ENCODE measurements at regions not wholly inside any gene's neighbourhood (a gene's known extent, or its start where the extent isn't known, plus 50 kb on each side); places are given as distances from the start of the nearest gene placed in this dataset.
"Not testable (repeated sequence)": the region's sequence is repeated elsewhere in the genome, so short reads cannot be mapped to it uniquely, and the experiment has no call there.

DNA sequence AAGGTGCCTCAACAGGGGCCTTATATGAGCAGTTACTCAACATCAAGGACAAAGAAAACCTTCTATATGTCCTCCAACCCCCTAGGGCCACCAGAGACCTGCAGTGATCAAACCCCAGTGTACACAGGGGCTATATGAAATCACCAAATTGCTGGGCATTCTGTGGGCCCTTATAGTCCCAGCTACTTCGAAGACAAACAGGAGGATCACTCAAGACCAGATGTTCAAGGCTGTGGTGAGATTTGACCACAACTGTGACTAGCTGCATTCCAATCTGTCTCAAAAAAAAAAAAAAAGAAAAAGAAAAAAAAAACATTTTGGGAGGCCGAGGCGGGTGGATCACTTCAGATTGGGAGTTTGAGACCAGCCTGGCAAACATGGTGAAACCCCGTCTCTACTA, 51.0 kb upstream of the PRB2 start:
- Histone ChIP-seq H3K9me3 (ENCODE audit: low read length) (no peaks in the 10 kb centered on the region), H3K4me3 (ENCODE audit: low read length) (no peak overlapping the region), H2AFZ (ENCODE audit: low read depth, low read length) (no peak overlapping the region), H3K36me3 (ENCODE audit: insufficient read depth, low read length) (no peaks in the 10 kb centered on the region), H3K4me1 (ENCODE audit: insufficient read depth, low read length) (no peaks in the 10 kb centered on the region), H3K27me3 (ENCODE audit: insufficient read depth, low read length) (peaks cover 2% of the 10 kb centered on the region)

DNA sequence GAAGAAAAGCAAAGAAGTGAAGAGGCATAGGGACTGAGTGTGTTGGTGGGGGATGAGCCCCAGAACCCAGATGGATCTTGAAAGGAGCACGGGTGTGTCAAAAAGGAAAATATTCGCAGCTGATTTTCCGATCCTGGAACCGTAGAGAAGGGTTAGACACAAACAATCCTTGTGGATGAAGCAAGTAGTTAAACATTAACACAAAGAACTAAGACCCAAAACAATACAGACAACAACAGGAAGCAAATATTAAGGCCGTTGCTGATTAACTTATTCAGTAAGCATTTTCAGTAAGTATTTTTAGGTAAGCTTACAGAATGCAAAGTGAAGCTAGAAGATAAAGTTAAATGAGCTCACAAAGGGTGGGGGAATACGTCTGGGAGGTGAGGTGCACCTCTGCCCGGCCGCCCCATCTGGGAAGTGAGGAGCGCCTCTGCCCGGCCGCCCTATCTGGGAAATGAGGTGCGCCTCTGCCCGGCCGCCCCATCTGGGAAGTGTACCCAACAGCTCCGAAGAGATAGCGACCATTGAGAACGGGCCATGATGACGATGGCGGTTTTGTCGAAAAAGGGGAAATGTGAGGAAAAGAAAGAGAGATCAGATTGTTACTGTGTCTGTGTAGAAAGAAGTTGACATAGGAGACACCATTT, 62.8 kb upstream of the PRB2 start:
- Histone ChIP-seq H3K9me3 (ENCODE audit: low read length) (no peaks in the 10 kb centered on the region), H3K4me1 (ENCODE audit: insufficient read depth, low read length) (no peaks in the 10 kb centered on the region), H2AFZ (ENCODE audit: low read depth, low read length) (no peak overlapping the region), H3K27me3 (ENCODE audit: insufficient read depth, low read length) (no peaks in the 10 kb centered on the region), H3K4me3 (ENCODE audit: low read length) (no peak overlapping the region), H3K36me3 (ENCODE audit: insufficient read depth, low read length) (no peaks in the 10 kb centered on the region)

DNA sequence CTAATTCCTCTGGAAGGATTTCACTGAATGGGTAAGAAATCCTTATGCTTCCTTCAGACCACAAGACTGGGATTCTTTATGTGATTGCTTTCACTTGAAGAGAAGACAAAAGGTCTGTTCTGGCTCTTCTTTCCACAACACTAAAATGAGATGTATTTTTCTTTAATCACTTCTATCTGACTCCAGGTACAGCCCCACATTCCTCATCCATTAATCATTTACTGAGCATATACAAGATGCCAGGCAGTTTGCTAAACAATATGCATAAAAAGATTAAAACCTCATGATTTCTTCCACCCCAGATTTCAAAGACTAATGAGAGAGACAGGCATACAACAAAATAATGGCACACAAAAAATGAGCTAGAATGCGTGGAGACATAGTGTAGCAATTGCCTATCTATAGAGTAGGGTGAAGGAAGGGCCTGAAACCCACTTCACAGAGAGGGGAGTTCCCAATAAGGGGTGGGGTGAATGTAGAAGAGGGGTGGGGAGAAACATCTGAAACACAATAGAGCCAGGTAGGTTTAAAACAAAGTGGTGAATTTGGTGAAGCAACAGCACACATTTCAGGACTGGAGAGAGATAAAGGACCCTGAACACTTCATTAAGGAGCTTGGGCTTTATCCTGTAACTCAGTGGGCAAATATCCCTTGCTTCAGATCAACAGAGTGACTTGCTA, 65.1 kb upstream of the PRB2 start:
- no peak overlapping the region for H2AFZ ChIP-seq (ENCODE audit: low read depth, low read length)
- H3K4me1 ChIP-seq (ENCODE audit: insufficient read depth, low read length): no peaks in the 10 kb centered on the region
- no peaks in the 10 kb centered on the region for H3K36me3 ChIP-seq (ENCODE audit: insufficient read depth, low read length)
- no peaks in the 10 kb centered on the region for H3K27me3 ChIP-seq (ENCODE audit: insufficient read depth, low read length)
- no peaks in the 10 kb centered on the region for H3K9me3 ChIP-seq (ENCODE audit: low read length)
- H3K4me3 ChIP-seq (ENCODE audit: low read length): no peak overlapping the region

DNA sequence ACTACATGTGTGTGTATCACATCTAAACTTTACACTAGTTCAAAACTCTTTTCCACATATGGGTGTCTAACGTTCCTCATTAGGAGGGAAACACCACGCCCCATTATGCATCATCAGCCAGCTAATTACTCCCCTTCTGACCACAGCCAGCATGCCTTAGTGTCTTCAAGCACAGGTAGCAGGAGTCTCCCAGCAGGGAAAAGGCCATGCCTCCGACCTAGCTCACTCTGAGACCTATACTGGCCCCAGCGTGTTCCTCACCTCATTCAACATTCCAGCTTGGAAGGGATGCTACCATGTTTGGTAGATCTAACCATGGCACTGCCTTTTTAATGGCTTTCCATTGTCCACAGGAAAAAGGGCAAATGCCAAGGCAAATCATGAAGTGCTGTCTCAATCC, 66.1 kb upstream of the PRB2 start:
- Histone ChIP-seq H2AFZ (ENCODE audit: low read depth, low read length) (no peak overlapping the region), H3K4me3 (ENCODE audit: low read length) (no peak overlapping the region), H3K4me1 (ENCODE audit: insufficient read depth, low read length) (no peaks in the 10 kb centered on the region), H3K36me3 (ENCODE audit: insufficient read depth, low read length) (no peaks in the 10 kb centered on the region), H3K9me3 (ENCODE audit: low read length) (no peaks in the 10 kb centered on the region), H3K27me3 (ENCODE audit: insufficient read depth, low read length) (no peaks in the 10 kb centered on the region)

DNA sequence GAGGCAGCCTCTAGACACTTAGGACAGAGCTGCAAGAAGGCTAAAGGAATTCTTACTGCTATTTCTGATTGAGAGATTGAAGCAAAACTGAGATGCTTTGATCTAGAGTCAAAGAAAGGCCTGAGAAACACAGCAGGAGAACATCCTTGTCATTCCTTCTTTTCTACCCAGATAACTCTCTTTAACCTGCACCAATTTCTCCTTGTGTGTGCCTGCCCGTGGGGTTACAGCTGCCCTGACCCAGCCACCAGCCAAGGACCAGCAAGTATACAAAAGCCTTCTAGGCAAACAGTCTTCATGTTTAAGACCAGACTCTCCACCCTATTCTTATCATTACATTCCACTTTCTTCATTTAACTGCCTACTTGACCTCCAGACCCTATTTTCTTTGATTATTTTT, 81.7 kb upstream of the PRB2 start:
- Histone ChIP-seq H3K4me3 (ENCODE audit: low read length) (no peak overlapping the region), H3K27me3 (ENCODE audit: insufficient read depth, low read length) (no peaks in the 10 kb centered on the region), H2AFZ (ENCODE audit: low read depth, low read length) (no peak overlapping the region), H3K4me1 (ENCODE audit: insufficient read depth, low read length) (no peaks in the 10 kb centered on the region), H3K36me3 (ENCODE audit: insufficient read depth, low read length) (no peaks in the 10 kb centered on the region), H3K9me3 (ENCODE audit: low read length) (no peaks in the 10 kb centered on the region)

DNA sequence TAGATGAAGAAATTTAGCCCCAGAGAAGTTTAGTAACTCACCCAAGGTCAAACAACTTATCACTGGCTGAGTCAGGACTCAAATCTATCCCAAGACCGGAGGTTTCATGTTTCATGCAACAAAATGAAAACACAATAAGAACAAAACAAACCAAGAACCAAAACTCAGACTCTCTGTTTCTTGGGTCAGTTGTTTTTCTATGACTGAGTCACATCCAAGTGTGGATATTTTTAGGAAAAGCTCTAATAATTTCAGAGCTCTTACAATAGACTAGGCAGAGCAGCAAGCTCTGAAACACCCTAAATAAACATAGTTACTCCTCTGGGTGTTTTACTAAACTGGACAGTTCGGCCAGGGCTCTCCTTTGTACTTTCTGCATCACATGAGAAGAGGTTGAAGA, 87.6 kb upstream of the PRB2 start:
- Histone ChIP-seq H3K36me3 (ENCODE audit: insufficient read depth, low read length) (no peaks in the 10 kb centered on the region), H3K9me3 (ENCODE audit: low read length) (no peaks in the 10 kb centered on the region), H3K27me3 (ENCODE audit: insufficient read depth, low read length) (no peaks in the 10 kb centered on the region), H3K4me1 (ENCODE audit: insufficient read depth, low read length) (no peaks in the 10 kb centered on the region), H2AFZ (ENCODE audit: low read depth, low read length) (no peak overlapping the region), H3K4me3 (ENCODE audit: low read length) (no peak overlapping the region)

DNA sequence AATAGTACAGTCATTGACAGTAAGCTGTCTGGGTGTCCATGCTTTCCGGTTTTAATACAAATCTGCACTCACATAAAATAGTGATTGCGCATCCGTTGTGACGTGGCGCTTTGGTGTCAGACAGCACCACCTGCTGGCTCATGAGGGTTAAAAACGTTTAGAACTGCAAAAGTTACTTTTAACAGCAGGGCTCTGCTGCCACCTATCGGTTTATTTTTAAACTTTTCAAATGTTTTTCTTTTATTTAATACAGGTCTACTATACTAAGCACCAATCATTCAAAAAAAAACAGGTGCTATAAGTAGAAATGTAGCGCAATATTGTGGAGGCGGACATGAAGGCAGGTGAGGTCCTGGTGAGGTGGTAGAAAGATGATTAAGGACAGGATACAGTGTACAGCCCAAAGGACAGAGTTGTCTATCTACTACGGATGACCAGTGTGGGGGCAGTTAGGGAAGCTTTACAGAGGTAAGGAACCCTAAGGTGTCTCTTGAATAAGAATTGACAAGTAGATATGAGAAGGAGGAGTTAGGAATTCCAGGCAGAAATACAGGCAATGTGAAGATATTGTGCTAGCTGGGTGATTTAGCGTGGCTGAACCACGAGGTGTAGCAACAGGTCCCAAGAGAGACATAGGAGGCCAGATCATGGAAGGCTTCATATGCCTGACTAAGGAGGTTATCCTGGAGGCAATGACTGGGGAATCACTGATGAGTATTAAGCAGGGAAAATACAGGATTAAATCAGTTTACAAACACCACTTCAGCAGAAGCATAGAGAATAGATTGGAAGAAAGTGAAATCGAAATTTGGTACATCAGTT, 91.5 kb upstream of the PRB2 start:
- no peaks in the 10 kb centered on the region for H3K27me3 ChIP-seq (ENCODE audit: insufficient read depth, low read length)
- no peaks in the 10 kb centered on the region for H3K4me1 ChIP-seq (ENCODE audit: insufficient read depth, low read length)
- H3K36me3 ChIP-seq (ENCODE audit: insufficient read depth, low read length): no peaks in the 10 kb centered on the region
- no peak overlapping the region for H3K4me3 ChIP-seq (ENCODE audit: low read length)
- no peak overlapping the region for H2AFZ ChIP-seq (ENCODE audit: low read depth, low read length)
- no peaks in the 10 kb centered on the region for H3K9me3 ChIP-seq (ENCODE audit: low read length)

DNA sequence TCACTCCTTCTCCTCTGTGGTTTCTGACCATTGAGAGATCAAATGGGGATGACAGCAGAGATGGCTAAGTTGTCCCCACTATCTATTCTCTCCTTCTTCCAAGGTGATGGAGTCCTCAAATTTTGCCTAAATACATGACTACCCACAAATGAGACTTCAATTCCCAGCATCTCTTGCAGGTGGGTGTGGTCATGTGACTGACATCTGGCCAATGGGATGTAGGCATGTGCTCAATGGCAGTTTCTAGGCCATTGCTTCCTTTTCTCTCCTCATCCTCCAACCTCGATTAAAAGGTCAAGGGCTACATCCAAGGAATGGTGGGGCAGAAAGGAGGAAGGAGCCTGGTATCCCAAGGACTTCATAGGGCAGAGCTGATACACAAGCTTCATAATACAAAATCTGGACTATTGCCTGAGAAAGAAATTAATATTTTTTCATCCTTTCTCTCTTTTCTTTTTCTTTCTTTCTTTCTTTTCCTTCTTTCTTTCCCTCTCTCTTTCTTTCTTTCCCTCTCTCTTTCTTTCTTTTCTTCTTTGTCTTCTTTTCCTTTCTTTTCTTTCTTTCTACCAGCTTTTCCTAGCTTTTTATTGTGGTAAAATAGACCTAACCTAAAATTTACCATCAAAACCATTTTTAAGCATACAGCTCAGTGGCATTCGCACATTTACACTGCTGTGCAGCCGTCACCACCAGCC, 100.9 kb upstream of the PRB2 start:
- no peaks in the 10 kb centered on the region for H3K36me3 ChIP-seq (ENCODE audit: insufficient read depth, low read length)
- H3K4me1 ChIP-seq (ENCODE audit: insufficient read depth, low read length): no peaks in the 10 kb centered on the region
- no peaks in the 10 kb centered on the region for H3K9me3 ChIP-seq (ENCODE audit: low read length)
- H2AFZ ChIP-seq (ENCODE audit: low read depth, low read length): no peak overlapping the region
- no peak overlapping the region for H3K4me3 ChIP-seq (ENCODE audit: low read length)
- H3K27me3 ChIP-seq (ENCODE audit: insufficient read depth, low read length): peaks cover 3% of the 10 kb centered on the region

DNA sequence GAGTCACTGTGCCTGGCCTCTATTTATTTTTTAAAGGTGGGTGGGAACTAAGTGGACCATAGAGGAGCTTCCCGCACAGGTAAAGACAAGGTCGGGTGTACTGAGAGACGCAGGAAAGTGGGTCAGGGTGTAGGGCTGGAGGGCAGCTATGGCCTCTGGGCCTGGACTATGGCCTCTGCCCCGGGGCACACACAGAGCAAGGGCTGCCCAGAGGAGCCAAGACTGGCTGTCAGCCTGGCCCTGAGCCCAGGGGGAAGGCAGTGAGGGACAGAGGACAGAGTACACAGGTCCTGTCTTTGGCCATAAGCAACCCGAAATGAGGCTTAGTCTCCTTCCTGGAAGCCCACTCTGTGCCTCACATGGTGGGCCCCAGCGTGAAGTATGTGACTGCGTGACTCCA, 102.1 kb upstream of the PRB2 start:
- H3K4me1 ChIP-seq (ENCODE audit: insufficient read depth, low read length): no peaks in the 10 kb centered on the region
- H3K4me3 ChIP-seq (ENCODE audit: low read length): no peak overlapping the region
- H3K9me3 ChIP-seq (ENCODE audit: low read length): no peaks in the 10 kb centered on the region
- no peak overlapping the region for H2AFZ ChIP-seq (ENCODE audit: low read depth, low read length)
- H3K27me3 ChIP-seq (ENCODE audit: insufficient read depth, low read length): peaks cover 3% of the 10 kb centered on the region
- no peaks in the 10 kb centered on the region for H3K36me3 ChIP-seq (ENCODE audit: insufficient read depth, low read length)

DNA sequence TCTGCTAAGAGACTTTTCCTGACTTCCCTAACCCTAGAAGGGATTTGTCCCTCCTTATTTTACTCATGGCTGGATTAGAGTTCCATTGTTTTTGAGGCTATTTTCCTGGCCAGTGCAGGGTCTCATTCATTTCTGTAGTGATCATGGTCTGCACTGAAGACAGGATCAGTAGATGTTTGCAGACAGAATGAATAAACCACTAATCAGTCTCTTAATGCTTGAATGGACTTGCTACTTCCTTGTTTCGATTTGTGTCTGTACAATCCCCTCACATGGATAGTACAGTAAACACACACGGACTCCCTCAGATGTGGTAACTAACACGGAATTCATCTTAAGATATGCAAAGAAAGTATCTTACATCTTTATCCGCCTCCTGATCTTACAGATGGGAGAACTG, 102.6 kb upstream of the PRB2 start:
- H2AFZ ChIP-seq (ENCODE audit: low read depth, low read length): no peak overlapping the region
- no peak overlapping the region for H3K4me3 ChIP-seq (ENCODE audit: low read length)
- peaks cover 3% of the 10 kb centered on the region for H3K27me3 ChIP-seq (ENCODE audit: insufficient read depth, low read length)
- no peaks in the 10 kb centered on the region for H3K9me3 ChIP-seq (ENCODE audit: low read length)
- H3K4me1 ChIP-seq (ENCODE audit: insufficient read depth, low read length): no peaks in the 10 kb centered on the region
- no peaks in the 10 kb centered on the region for H3K36me3 ChIP-seq (ENCODE audit: insufficient read depth, low read length)

DNA sequence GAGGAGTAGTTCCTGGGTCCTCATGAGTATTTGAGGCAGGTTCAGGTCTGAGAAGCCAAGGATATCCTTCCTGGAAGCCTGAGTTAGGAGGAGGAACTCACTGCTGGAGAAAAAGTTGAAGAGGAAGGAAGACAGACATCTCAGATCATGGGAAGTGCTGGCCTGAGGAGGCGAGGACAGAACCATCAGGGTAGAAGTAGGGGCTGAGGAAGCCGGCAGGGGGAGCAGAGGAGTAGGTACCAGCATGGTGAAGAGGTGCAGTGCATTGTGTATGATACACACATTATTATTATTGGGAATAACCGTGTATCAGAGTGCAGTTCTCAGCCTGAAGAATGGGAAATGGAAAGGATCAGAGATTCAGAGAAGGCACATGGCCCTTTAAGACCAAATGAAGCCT, 103.2 kb upstream of the PRB2 start:
- not testable (repeated sequence) for H2AFZ ChIP-seq (ENCODE audit: low read depth, low read length); H3K27me3 ChIP-seq (ENCODE audit: insufficient read depth, low read length); H3K36me3 ChIP-seq (ENCODE audit: insufficient read depth, low read length)

DNA sequence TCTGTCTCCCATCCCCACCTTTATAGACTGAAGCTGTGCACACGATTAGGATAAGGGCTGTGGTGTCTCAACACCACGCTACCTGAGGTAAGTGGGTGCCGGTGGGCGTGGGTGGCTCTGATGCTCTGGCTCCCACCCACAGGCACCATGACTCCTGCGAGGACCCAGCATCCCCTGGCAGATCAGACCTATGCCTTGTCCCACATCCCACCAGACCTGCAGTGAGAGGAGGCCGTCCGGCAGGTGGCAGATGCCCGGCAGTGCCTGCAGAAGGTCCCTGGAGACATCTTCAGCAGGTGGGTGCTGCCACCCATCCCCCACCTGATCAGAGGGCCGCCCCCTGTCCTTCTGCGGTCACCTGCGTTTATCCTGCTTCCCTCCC, 104.4 kb upstream of the PRB2 start:
- H3K27me3 ChIP-seq (ENCODE audit: insufficient read depth, low read length): peaks cover 3% of the 10 kb centered on the region
- no peaks in the 10 kb centered on the region for H3K9me3 ChIP-seq (ENCODE audit: low read length)
- no peak overlapping the region for H3K4me3 ChIP-seq (ENCODE audit: low read length)
- H3K4me1 ChIP-seq (ENCODE audit: insufficient read depth, low read length): no peaks in the 10 kb centered on the region
- H3K36me3 ChIP-seq (ENCODE audit: insufficient read depth, low read length): no peaks in the 10 kb centered on the region
- no peak overlapping the region for H2AFZ ChIP-seq (ENCODE audit: low read depth, low read length)

More for the DNA sequence above, 103.2 kb upstream of the PRB2 start:
- not testable (repeated sequence) for H3K4me1 ChIP-seq (ENCODE audit: insufficient read depth, low read length); H3K9me3 ChIP-seq (ENCODE audit: low read length); H3K4me3 ChIP-seq (ENCODE audit: low read length)
